K562 (cell line): ENCODE measurements at regions not wholly inside any gene's neighbourhood (a gene's known extent, or its start where the extent isn't known, plus 50 kb on each side); places are given as distances from the start of the nearest gene placed in this dataset.

ENCODE experiments used
- ATAC-seq: fragments of 200-7000 bp; cut with Tn5 transposase; 3 replicates; pipeline ENCODE4 v1.9.1; 2020; ENCODE audit warnings: moderate library complexity
- BruUV-seq: library from RNA; stranded (reverse); fragments of 400-500 nt; replicated peaks from 2 replicates; lab custom pipeline; 2021; lab: Mats Ljungman, UMichigan
- CTCF ChIA-PET: fragments of 300-600 bp; formaldehyde crosslinking; extraction: SDS; loops from one replicate; lab custom pipeline; 2021; ENCODE audit warnings: low intra/inter-chr PET ratio; lab: Yijun Ruan, JAX
- POLR2A ChIA-PET: fragments of 300-600, 350-650 bp; sonication (Branson Sonifier 250); formaldehyde crosslinking; extraction: SDS; loops from one replicate; lab custom pipeline; 2021; ENCODE audit warnings: antibody characterized with exemption, inconsistent platforms; lab: Yijun Ruan, JAX
- DNase-seq, 4 experiments: peaks; one replicate each; pipeline versions ENCODE4 v3.0.0 to v3.0.0-alpha.2; 2011 to 2018; ENCODE audit warnings: low spot score in 3 of 4, mixed read lengths in 3 of 4; ENCODE audit errors: extremely low read depth in 1 of 4
- FAIRE-seq: peaks from 2 replicates; lab custom pipeline; 2011; peaks lifted over from hg19 to GRCh38; lab: Jason Lieb, UNC
- H2AFZ ChIP-seq: 2 replicates; pipeline ENCODE4 v1.6.0; 2011; ENCODE audit warnings: low read depth, low read length, control low read depth, inconsistent platforms
- H3K27ac ChIP-seq: fragments of 200-600 bp; 3 replicates; pipeline ENCODE4 v1.8.0; 2011; ENCODE audit warnings: low read depth, mild to moderate bottlenecking, control low read depth, inconsistent platforms, low read length, moderate library complexity, mixed read lengths; ENCODE audit errors: extremely low read depth
- H3K27me3 ChIP-seq, 2 experiments: fragments of 300-600 bp in 1 of 2; 2 replicates in 1 of 2; 3 replicates in 1 of 2; pipeline versions ENCODE4 v1.6.0 to v1.8.0; 2011; ENCODE audit warnings: inconsistent platforms in 2 of 2, low read length in 2 of 2, mild to moderate bottlenecking in 1 of 2, mixed read lengths in 1 of 2, moderate library complexity in 1 of 2; ENCODE audit not compliant: control insufficient read depth in 2 of 2, insufficient read depth in 2 of 2
- H3K36me3 ChIP-seq: fragments of 300-600 bp; 3 replicates; pipeline ENCODE4 v1.8.0; 2011; ENCODE audit warnings: mild to moderate bottlenecking, low read length, inconsistent platforms; ENCODE audit not compliant: control insufficient read depth, insufficient read depth
- H3K4me1 ChIP-seq, 2 experiments: fragments of 200-600 bp in 1 of 2; replicated peaks in 1 of 2; 2 replicates in 1 of 2; 3 replicates in 1 of 2; pipeline versions ENCODE4 v1.5.1 to v1.8.0; 2011; ENCODE audit warnings: inconsistent platforms in 2 of 2, low read length in 2 of 2, mild to moderate bottlenecking in 1 of 2, mixed read lengths in 1 of 2, moderate library complexity in 1 of 2; ENCODE audit not compliant: control insufficient read depth in 2 of 2, insufficient read depth in 2 of 2
- H3K4me2 ChIP-seq: 2 replicates; pipeline ENCODE4 v1.6.1; 2011; ENCODE audit warnings: low read length, control low read depth, inconsistent platforms, mixed read lengths; ENCODE audit not compliant: insufficient read depth
- H3K4me3 ChIP-seq: fragments of 200-600 bp; sonication (generic), shearing (Covaris generic); 2 replicates; pipeline ENCODE4 v1.5.1; 2016; ENCODE audit warnings: control low read depth, inconsistent platforms
- H3K79me2 ChIP-seq: fragments of 200-600 bp; 3 replicates; pipeline ENCODE4 v1.8.0; 2011; ENCODE audit warnings: low read length, inconsistent platforms; ENCODE audit not compliant: control insufficient read depth, insufficient read depth
- H3K9ac ChIP-seq, 2 experiments: 2 replicates each; pipeline versions ENCODE4 v1.6.0 to v1.6.1; 2011; ENCODE audit warnings: low read depth in 2 of 2, low read length in 2 of 2, control low read depth in 1 of 2, inconsistent platforms in 1 of 2, mild to moderate bottlenecking in 1 of 2, mixed read lengths in 1 of 2; ENCODE audit not compliant: insufficient read depth in 1 of 2
- H3K9me1 ChIP-seq: one replicate; pipeline ENCODE4 v1.6.0; 2011; ENCODE audit warnings: inconsistent platforms, mild to moderate bottlenecking, low read length, moderate library complexity; ENCODE audit not compliant: control insufficient read depth, insufficient read depth
- H3K9me3 ChIP-seq: replicated peaks from 2 replicates; pipeline ENCODE4 v1.5.1; 2011; ENCODE audit warnings: low read depth, low read length, inconsistent platforms; ENCODE audit not compliant: control insufficient read depth, insufficient read depth
- H4K20me1 ChIP-seq: replicated peaks from 2 replicates; pipeline ENCODE4 v1.6.1; 2011; ENCODE audit warnings: low read length, inconsistent platforms, mixed read lengths; ENCODE audit not compliant: control insufficient read depth, insufficient read depth
- CREM ChIP-seq: IDR thresholded peaks from 2 replicates; pipeline ENCODE4 v1.6.1; 2014; ENCODE audit warnings: antibody characterized with exemption, low read depth
- CTCFL ChIP-seq: IDR thresholded peaks from 2 replicates; pipeline ENCODE4 v1.6.1; 2011; ENCODE audit warnings: borderline replicate concordance, low read depth, mild to moderate bottlenecking, moderate library complexity, low read length; ENCODE audit not compliant: insufficient read depth, poor library complexity, severe bottlenecking
- EP400 ChIP-seq: fragments of 450-650 bp; IDR thresholded peaks from 2 replicates; pipeline ENCODE4 v1.6.1; 2017; ENCODE audit warnings: antibody characterized with exemption, mild to moderate bottlenecking, moderate library complexity
- FUS ChIP-seq: fragments of 200-400 bp; formaldehyde crosslinking; optimal IDR thresholded peaks from 2 replicates; pipeline ENCODE3; 2017; ENCODE audit warnings: low read depth, low read length
- HOXB6 ChIP-seq: fragments of 250-450 bp; sonication (Bioruptor Pico); IDR thresholded peaks from 2 replicates; pipeline ENCODE4 v1.5.1; 2022; ENCODE audit warnings: mild to moderate bottlenecking, borderline replicate concordance
- MBD2 ChIP-seq: sonication (generic); IDR thresholded peaks from 2 replicates; pipeline ENCODE4 v1.6.1; 2016; ENCODE audit warnings: low read depth, borderline replicate concordance
- NEUROD1 ChIP-seq: fragments of 150-350 bp; IDR thresholded peaks from 2 replicates; pipeline ENCODE4 v1.6.1; 2014; ENCODE audit warnings: borderline replicate concordance, low read length, low read depth; ENCODE audit not compliant: partially characterized antibody
- PHTF2 ChIP-seq: fragments of 250-450 bp; sonication (Bioruptor Pico); IDR thresholded peaks from 2 replicates; pipeline ENCODE4 v1.5.0; 2021; ENCODE audit warnings: mild to moderate bottlenecking
- RFX1 ChIP-seq: fragments of 450-650 bp; IDR thresholded peaks from 2 replicates; pipeline ENCODE4 v1.6.1; 2016; ENCODE audit warnings: mild to moderate bottlenecking, moderate library complexity
- TAF15 ChIP-seq: fragments of 200-400 bp; formaldehyde crosslinking; IDR thresholded peaks from 2 replicates; pipeline ENCODE4 v1.6.1; 2017; ENCODE audit warnings: mild to moderate bottlenecking, low read depth, low read length, moderate library complexity
- ZFP36 ChIP-seq: fragments of 150-350 bp; IDR thresholded peaks from 2 replicates; pipeline ENCODE4 v1.6.1; 2018; ENCODE audit warnings: low read length, low read depth; ENCODE audit not compliant: partially characterized antibody
- ZNF23 ChIP-seq: fragments of 250-450 bp; sonication (Bioruptor Pico); IDR thresholded peaks from 2 replicates; pipeline ENCODE4 v1.4.0; 2020; ENCODE audit warnings: mild to moderate bottlenecking
- WGBS: fragments of 100-300 bp; shearing (Covaris generic); methylation state at CpG from one replicate; pipeline ENCODE4 v1.1.6; 2016; ENCODE audit warnings: low coverage, mixed read lengths; ENCODE audit not compliant: insufficient coverage; ENCODE audit errors: missing lambda C conversion rate; 5-methylcytosine and 5-hydroxymethylcytosine counted together
- in situ Hi-C: fragments of 300-500 bp; cut with MboI; formaldehyde crosslinking; loops from 4 replicates; pipeline ENCODE4 v1.15.0; 2018; ENCODE audit warnings: inconsistent platforms, mixed read lengths
- intact Hi-C: fragments of 100-400 bp; cut with micrococcal nuclease; formaldehyde crosslinking; loops from 2 replicates; pipeline ENCODE4 v1.14.2; 2022

- H3K4me2 ChIP-seq = no peak overlapping the region
- in situ Hi-C loops = loop anchor here (5.0 kb wide), 1 partner anchor 238 kb away; no protein-coding TSS in a partner anchor
Observed at GRCh38 chr1:5744911-5745799, 247.1 kb downstream of the NPHP4 start.

More at GRCh38 chr1:5744911-5745799, 247.1 kb downstream of the NPHP4 start:
- Histone ChIP-seq H3K9me3 (no peaks in the 10 kb centered on the region), H3K4me3 (no peak overlapping the region), H2AFZ (no peak overlapping the region), H3K4me1 (peaks cover 0 to 17% of the 10 kb centered on the region in 2 experiments; a peak in 1 of 5 replicates), H4K20me1 (peaks cover 9% of the 10 kb centered on the region; the same call in 1 of the 2 replicates), H3K79me2 (no peaks in the 10 kb centered on the region), H3K27ac (no peak overlapping the region), H3K36me3 (no peaks in the 10 kb centered on the region), H3K27me3 (peaks cover 5 to 38% of the 10 kb centered on the region in 2 experiments; a peak in 3 of 5 replicates), H3K9ac (no peak overlapping the region), H3K9me1 (no peaks in the 10 kb centered on the region)
- BruUV-seq = no TSS peak
- ChIA-PET POLR2A (interaction anchor here (0.9 to 1.0 kb wide), 2 partner anchors 10 to 26 kb away, joined by 3 to 5 read pairs; no protein-coding TSS in a partner anchor), CTCF (interaction anchor here (0.7 to 2.3 kb wide), 3 partner anchors 108 to 1471 kb away, joined by 3 to 9 read pairs (median 5); no protein-coding TSS in a partner anchor)
- WGBS = 2% methylated on average over 26 of the region's 26 CpGs
- intact Hi-C loops = loop anchor here (1.0 to 10.0 kb wide), 4 partner anchors 108 to 1830 kb away; no protein-coding TSS in a partner anchor
- ATAC-seq (no peak; the same call in 2 of the 3 replicates), DNase-seq (no peak), FAIRE-seq (no peak)
- peak; percentile 47 for TF ChIP-seq ZFP36
- no peak for TF ChIP-seq TAF15
- TF ChIP-seq RFX1 = peak; percentile 90
- TF ChIP-seq CTCFL = no peak
- TF ChIP-seq HOXB6 (CRISPR knock-in tag) = no peak
- TF ChIP-seq NEUROD1 = no peak
- no peak for TF ChIP-seq MBD2
- no peak for TF ChIP-seq ZNF23 (CRISPR knock-in tag)
- no peak for TF ChIP-seq FUS
- TF ChIP-seq PHTF2 (CRISPR knock-in tag) = no peak
- no peak for TF ChIP-seq CREM
- no peak for TF ChIP-seq EP400
